GM12878 (cell line): ENCODE measurements at regions not wholly inside any gene's neighbourhood (a gene's known extent, or its start where the extent isn't known, plus 50 kb on each side); places are given as distances from the start of the nearest gene placed in this dataset.

Experiments
- CREB1 ChIP-seq: IDR thresholded peaks from 2 replicates; pipeline ENCODE4 v1.6.1; 2012; ENCODE audit warnings: low read depth, mild to moderate bottlenecking, inconsistent platforms
- DPF2 ChIP-seq: fragments of 450-650 bp; IDR thresholded peaks from 2 replicates; pipeline ENCODE4 v1.6.1; 2017; ENCODE audit warnings: mild to moderate bottlenecking
- HDAC6 ChIP-seq: fragments of 200-600 bp; sonication (generic); IDR thresholded peaks from one replicate; pipeline ENCODE4 v1.8.0; 2017; ENCODE audit warnings: antibody characterized with exemption; ENCODE audit not compliant: unreplicated experiment
- KAT2A ChIP-seq: conservative IDR thresholded peaks from 2 replicates; pipeline ENCODE4 v1.6.1; 2011; ENCODE audit warnings: low read depth, low read length; ENCODE audit not compliant: control insufficient read depth
- MXI1 ChIP-seq: fragments of 150-350 bp; IDR thresholded peaks from 2 replicates; pipeline ENCODE4 v1.6.1; 2011; ENCODE audit warnings: low read depth, mild to moderate bottlenecking, inconsistent platforms, low read length, improper control_type of control experiment
- NBN ChIP-seq: fragments of 450-650 bp; IDR thresholded peaks from 2 replicates; pipeline ENCODE4 v1.6.1; 2016
- NFIC ChIP-seq: IDR thresholded peaks from 2 replicates; pipeline ENCODE4 v1.6.1; 2012; ENCODE audit warnings: low read depth, mild to moderate bottlenecking, inconsistent platforms, low read length, moderate library complexity
- NFYB ChIP-seq: IDR thresholded peaks from 2 replicates; pipeline ENCODE4 v1.6.1; 2011; ENCODE audit warnings: low read depth, mild to moderate bottlenecking, low read length, improper control_type of control experiment, moderate library complexity; ENCODE audit not compliant: insufficient read depth
- NR2C1 ChIP-seq: fragments of 450-650 bp; IDR thresholded peaks from 2 replicates; pipeline ENCODE4 v1.6.1; 2017; ENCODE audit warnings: antibody characterized with exemption, mild to moderate bottlenecking, moderate library complexity
- NR2C2 ChIP-seq: IDR thresholded peaks from 2 replicates; pipeline ENCODE4 v1.6.1; 2011; ENCODE audit warnings: borderline replicate concordance, low read depth; ENCODE audit not compliant: control insufficient read depth, insufficient read length
- POLR2A ChIP-seq: IDR thresholded peaks from 2 replicates; pipeline ENCODE4 v1.6.1; 2011; ENCODE audit warnings: low read depth, mild to moderate bottlenecking, low read length
- RCOR1 ChIP-seq: conservative IDR thresholded peaks from 2 replicates; pipeline ENCODE4 v1.6.1; 2012; ENCODE audit warnings: low read depth, low read length, improper control_type of control experiment
- RELA ChIP-seq: fragments of 450-650 bp; IDR thresholded peaks from 2 replicates; pipeline ENCODE4 v1.8.0; 2014; ENCODE audit warnings: borderline replicate concordance; ENCODE audit not compliant: partially characterized antibody
- SIN3A ChIP-seq: IDR thresholded peaks from 2 replicates; pipeline ENCODE4 v1.6.1; 2012; ENCODE audit warnings: low read depth, low read length, improper control_type of control experiment
- SPI1 ChIP-seq: IDR thresholded peaks from 2 replicates; pipeline ENCODE4 v1.6.1; 2011; ENCODE audit warnings: low read depth, mild to moderate bottlenecking, low read length, moderate library complexity, borderline replicate concordance; ENCODE audit not compliant: insufficient read depth
- TBL1XR1 ChIP-seq: IDR thresholded peaks from 2 replicates; pipeline ENCODE4 v1.6.1; 2012; ENCODE audit warnings: low read depth, low read length, improper control_type of control experiment
- TCF12 ChIP-seq: IDR thresholded peaks from 2 replicates; pipeline ENCODE4 v1.6.1; 2011; ENCODE audit warnings: low read depth, mild to moderate bottlenecking, low read length
- ZNF207 ChIP-seq: fragments of 450-650 bp; IDR thresholded peaks from 2 replicates; pipeline ENCODE4 v1.6.1; 2014; ENCODE audit warnings: antibody characterized with exemption, mild to moderate bottlenecking, borderline replicate concordance
- ZNF217 ChIP-seq: fragments of 450-650 bp; IDR thresholded peaks from 2 replicates; pipeline ENCODE4 v1.6.1; 2017; ENCODE audit warnings: antibody characterized with exemption, mild to moderate bottlenecking
- ZZZ3 ChIP-seq: IDR thresholded peaks from 2 replicates; pipeline ENCODE4 v1.6.1; 2011; ENCODE audit warnings: low read depth; ENCODE audit not compliant: control insufficient read depth, insufficient read length
- TF ChIP-seq, protein P1 (sequence below): fragments of 450-650 bp; IDR thresholded peaks from 2 replicates; pipeline ENCODE4 v1.6.1; 2017; ENCODE audit warnings: antibody characterized with exemption, mild to moderate bottlenecking, moderate library complexity
- TF ChIP-seq, protein P2 (sequence below): IDR thresholded peaks from 2 replicates; pipeline ENCODE4 v1.6.1; 2012; ENCODE audit warnings: low read depth, low read length, improper control_type of control experiment
- TF ChIP-seq, protein P3 (sequence below): fragments of 450-650 bp; conservative IDR thresholded peaks from 2 replicates; pipeline ENCODE4 v1.6.1; 2017; ENCODE audit warnings: mild to moderate bottlenecking, moderate library complexity
- TF ChIP-seq, protein P4 (sequence below): fragments of 450-650 bp; IDR thresholded peaks from 2 replicates; pipeline ENCODE4 v1.6.1; 2017; ENCODE audit warnings: mild to moderate bottlenecking

DNA sequence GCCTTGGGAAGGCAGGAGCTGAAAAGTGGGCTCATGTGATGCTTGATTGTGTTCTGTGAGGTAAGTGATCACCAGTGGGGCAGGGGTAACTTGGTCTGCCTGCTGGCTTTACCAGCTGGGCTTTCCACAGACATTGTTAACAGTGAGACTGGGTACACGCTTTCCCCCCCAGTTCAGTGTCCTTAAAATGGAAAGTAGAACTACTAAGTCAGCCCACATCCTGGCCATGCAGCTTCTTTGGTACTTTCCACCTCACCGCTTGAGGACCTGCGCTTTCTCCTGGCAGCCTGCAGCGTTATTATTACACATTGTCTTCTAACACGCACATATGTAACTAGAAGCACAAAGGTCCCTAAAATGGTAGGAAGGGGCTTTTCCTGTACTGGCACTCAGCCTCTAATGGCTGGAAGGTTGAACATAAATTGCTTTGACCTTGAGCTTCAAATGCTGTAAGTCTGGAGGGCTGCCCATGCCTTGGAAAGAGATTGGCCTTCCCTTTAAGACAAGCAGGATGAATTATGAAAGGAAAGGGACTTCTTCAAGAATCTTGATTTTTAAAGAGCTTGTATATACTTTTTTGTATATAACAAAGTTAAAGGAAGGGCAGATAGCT is 216.1 kb upstream of the ROPN1 start (continued):
- TF ChIP-seq KAT2A (no peak), CREB1 (no peak), ZNF207 (no peak), SPI1 (no peak), NFYB (no peak), NBN (peak; percentile 72), ZZZ3 (no peak), DPF2 (peak; percentile 41; the same call in 1 of the 2 replicates), ZNF217 (no peak), POLR2A (no peak), NFIC (no peak), RELA (peak; percentile 42), TBL1XR1 (0 out of 2 replicates have a peak, but pooled peaks have one; percentile 36), TCF12 (peak; percentile 67; the same call in 1 of the 2 replicates), HDAC6 (no peak), NR2C1 (no peak), NR2C2 (no peak), RCOR1 (no peak), MXI1 (0 out of 2 replicates have a peak, but pooled peaks have one; percentile 29), SIN3A (no peak)
- TF ChIP-seq, protein P1, sequence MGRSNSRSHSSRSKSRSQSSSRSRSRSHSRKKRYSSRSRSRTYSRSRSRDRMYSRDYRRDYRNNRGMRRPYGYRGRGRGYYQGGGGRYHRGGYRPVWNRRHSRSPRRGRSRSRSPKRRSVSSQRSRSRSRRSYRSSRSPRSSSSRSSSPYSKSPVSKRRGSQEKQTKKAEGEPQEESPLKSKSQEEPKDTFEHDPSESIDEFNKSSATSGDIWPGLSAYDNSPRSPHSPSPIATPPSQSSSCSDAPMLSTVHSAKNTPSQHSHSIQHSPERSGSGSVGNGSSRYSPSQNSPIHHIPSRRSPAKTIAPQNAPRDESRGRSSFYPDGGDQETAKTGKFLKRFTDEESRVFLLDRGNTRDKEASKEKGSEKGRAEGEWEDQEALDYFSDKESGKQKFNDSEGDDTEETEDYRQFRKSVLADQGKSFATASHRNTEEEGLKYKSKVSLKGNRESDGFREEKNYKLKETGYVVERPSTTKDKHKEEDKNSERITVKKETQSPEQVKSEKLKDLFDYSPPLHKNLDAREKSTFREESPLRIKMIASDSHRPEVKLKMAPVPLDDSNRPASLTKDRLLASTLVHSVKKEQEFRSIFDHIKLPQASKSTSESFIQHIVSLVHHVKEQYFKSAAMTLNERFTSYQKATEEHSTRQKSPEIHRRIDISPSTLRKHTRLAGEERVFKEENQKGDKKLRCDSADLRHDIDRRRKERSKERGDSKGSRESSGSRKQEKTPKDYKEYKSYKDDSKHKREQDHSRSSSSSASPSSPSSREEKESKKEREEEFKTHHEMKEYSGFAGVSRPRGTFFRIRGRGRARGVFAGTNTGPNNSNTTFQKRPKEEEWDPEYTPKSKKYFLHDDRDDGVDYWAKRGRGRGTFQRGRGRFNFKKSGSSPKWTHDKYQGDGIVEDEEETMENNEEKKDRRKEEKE, result no peak
- TF ChIP-seq, protein P2, sequence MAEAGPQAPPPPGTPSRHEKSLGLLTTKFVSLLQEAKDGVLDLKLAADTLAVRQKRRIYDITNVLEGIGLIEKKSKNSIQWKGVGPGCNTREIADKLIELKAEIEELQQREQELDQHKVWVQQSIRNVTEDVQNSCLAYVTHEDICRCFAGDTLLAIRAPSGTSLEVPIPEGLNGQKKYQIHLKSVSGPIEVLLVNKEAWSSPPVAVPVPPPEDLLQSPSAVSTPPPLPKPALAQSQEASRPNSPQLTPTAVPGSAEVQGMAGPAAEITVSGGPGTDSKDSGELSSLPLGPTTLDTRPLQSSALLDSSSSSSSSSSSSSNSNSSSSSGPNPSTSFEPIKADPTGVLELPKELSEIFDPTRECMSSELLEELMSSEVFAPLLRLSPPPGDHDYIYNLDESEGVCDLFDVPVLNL, result no peak
- TF ChIP-seq, protein P3, sequence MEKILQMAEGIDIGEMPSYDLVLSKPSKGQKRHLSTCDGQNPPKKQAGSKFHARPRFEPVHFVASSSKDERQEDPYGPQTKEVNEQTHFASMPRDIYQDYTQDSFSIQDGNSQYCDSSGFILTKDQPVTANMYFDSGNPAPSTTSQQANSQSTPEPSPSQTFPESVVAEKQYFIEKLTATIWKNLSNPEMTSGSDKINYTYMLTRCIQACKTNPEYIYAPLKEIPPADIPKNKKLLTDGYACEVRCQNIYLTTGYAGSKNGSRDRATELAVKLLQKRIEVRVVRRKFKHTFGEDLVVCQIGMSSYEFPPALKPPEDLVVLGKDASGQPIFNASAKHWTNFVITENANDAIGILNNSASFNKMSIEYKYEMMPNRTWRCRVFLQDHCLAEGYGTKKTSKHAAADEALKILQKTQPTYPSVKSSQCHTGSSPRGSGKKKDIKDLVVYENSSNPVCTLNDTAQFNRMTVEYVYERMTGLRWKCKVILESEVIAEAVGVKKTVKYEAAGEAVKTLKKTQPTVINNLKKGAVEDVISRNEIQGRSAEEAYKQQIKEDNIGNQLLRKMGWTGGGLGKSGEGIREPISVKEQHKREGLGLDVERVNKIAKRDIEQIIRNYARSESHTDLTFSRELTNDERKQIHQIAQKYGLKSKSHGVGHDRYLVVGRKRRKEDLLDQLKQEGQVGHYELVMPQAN, result no peak
- TF ChIP-seq, protein P4, sequence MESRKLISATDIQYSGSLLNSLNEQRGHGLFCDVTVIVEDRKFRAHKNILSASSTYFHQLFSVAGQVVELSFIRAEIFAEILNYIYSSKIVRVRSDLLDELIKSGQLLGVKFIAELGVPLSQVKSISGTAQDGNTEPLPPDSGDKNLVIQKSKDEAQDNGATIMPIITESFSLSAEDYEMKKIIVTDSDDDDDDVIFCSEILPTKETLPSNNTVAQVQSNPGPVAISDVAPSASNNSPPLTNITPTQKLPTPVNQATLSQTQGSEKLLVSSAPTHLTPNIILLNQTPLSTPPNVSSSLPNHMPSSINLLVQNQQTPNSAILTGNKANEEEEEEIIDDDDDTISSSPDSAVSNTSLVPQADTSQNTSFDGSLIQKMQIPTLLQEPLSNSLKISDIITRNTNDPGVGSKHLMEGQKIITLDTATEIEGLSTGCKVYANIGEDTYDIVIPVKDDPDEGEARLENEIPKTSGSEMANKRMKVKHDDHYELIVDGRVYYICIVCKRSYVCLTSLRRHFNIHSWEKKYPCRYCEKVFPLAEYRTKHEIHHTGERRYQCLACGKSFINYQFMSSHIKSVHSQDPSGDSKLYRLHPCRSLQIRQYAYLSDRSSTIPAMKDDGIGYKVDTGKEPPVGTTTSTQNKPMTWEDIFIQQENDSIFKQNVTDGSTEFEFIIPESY, result no peak
